GM18858 (cell line): ENCODE measurements at regions not wholly inside any gene's neighbourhood (a gene's known extent, or its start where the extent isn't known, plus 50 kb on each side); places are given as distances from the start of the nearest gene placed in this dataset.
A peak's percentile ranks its signal among the peaks of the same experiment; 100 is the strongest.
"Not testable (repeated sequence)": the region's sequence is repeated elsewhere in the genome, so short reads cannot be mapped to it uniquely, and the experiment has no call there.

Experiments
- ATAC-seq: cut with Tn5 transposase; IDR thresholded peaks from one replicate; pipeline ENCODE4 v1.9.1; 2021; ENCODE audit not compliant: unreplicated experiment

- ATAC-seq, result no peak
These were observed 397.0 kb downstream of the GBE1 start for GRCh38 chr3:81364411-81364810.

GRCh38 chr3:81363816-81364215, 397.6 kb downstream of the GBE1 start:
- ATAC-seq, result no peak

GRCh38 chr3:81354119-81354518, 407.3 kb downstream of the GBE1 start:
- no peak for ATAC-seq

- peak; percentile 57 for ATAC-seq
These were observed 408.6 kb downstream of the GBE1 start for GRCh38 chr3:81352867-81353266.

GRCh38 chr3:81349816-81350340, 411.6 kb downstream of the GBE1 start:
- no peak for ATAC-seq

GRCh38 chr3:81339040-81339845, 422.2 kb downstream of the GBE1 start:
- peak; percentile 94 for ATAC-seq

GRCh38 chr3:81336470-81336869, 425.0 kb downstream of the GBE1 start:
- ATAC-seq, result no peak

- ATAC-seq, result not testable (repeated sequence)
These were observed 431.6 kb downstream of the GBE1 start for GRCh38 chr3:81329835-81330234.

- no peak for ATAC-seq
These were observed 435.2 kb downstream of the GBE1 start for GRCh38 chr3:81326245-81326644.

GRCh38 chr3:81320862-81321261, 440.6 kb downstream of the GBE1 start:
- ATAC-seq, result no peak

GRCh38 chr3:81315030-81315429, 446.4 kb downstream of the GBE1 start:
- no peak for ATAC-seq

- ATAC-seq, result no peak
These were observed 450.1 kb downstream of the GBE1 start for GRCh38 chr3:81311321-81311720.

- no peak for ATAC-seq
These were observed 453.1 kb downstream of the GBE1 start for GRCh38 chr3:81308306-81308705.

- no peak for ATAC-seq
These were observed 454.2 kb downstream of the GBE1 start for GRCh38 chr3:81307221-81307620.

GRCh38 chr3:81303321-81303720, 458.1 kb downstream of the GBE1 start:
- ATAC-seq, result no peak

GRCh38 chr3:81302045-81302444, 459.4 kb downstream of the GBE1 start:
- peak; percentile 83 for ATAC-seq

- no peak for ATAC-seq
These were observed 460.2 kb downstream of the GBE1 start for GRCh38 chr3:81301230-81301629.

GRCh38 chr3:81300324-81300927, 461.0 kb downstream of the GBE1 start:
- no peak for ATAC-seq

- no peak for ATAC-seq
These were observed 462.0 kb downstream of the GBE1 start for GRCh38 chr3:81299481-81299880.

- no peak for ATAC-seq
These were observed 465.4 kb downstream of the GBE1 start for GRCh38 chr3:81295906-81296577.

- ATAC-seq, result no peak
These were observed 468.3 kb downstream of the GBE1 start for GRCh38 chr3:81293156-81293555.

GRCh38 chr3:81291586-81291985, 469.9 kb downstream of the GBE1 start:
- no peak for ATAC-seq
